ENCODE measurements at regions not wholly inside any gene's neighbourhood (a gene's known extent, or its start where the extent isn't known, plus 50 kb on each side); places are given as distances from the start of the nearest gene placed in this dataset.

GRCh38 chr9:120071760-120072159 lies 508.2 kb downstream of the CDK5RAP2 start:
- Histone ChIP-seq H4K20me1 (replicated peaks; ENCODE audit: control insufficient read depth, extremely low read depth, insufficient read depth, low read length) (no peaks in the 10 kb centered on the region), H3K9ac (replicated peaks; ENCODE audit: extremely low read depth, insufficient read depth, low read length) (no peak overlapping the region), H3K79me2 (ENCODE audit: control insufficient read depth, insufficient read depth, low read length) (no peaks in the 10 kb centered on the region), H3K4me2 (ENCODE audit: insufficient read depth, low read length) (no peak overlapping the region), H3K4me3 (replicated peaks in 1 of 3; ENCODE audit: insufficient read depth in 1 of 3, low read depth in 1 of 3, low read length in 3 of 3) (no peak overlapping the region), H2AFZ (ENCODE audit: low read depth, low read length) (no peak overlapping the region), H3K36me3 (ENCODE audit: control insufficient read depth in 2 of 2, extremely low read depth in 1 of 2, insufficient read depth in 2 of 2, low read length in 2 of 2) (no peaks in the 10 kb centered on the region), H3K27me3 (ENCODE audit: control insufficient read depth in 2 of 2, insufficient read depth in 2 of 2, low read length in 2 of 2) (no peaks in the 10 kb centered on the region), H3K27ac (ENCODE audit: insufficient read depth, low read depth, low read length) (no peak overlapping the region), H3K9me3 (replicated peaks; ENCODE audit: control insufficient read depth, insufficient read depth, low read length) (peaks cover 2% of the 10 kb centered on the region), H3K9me1 (replicated peaks; ENCODE audit: control insufficient read depth, extremely low read depth, insufficient read depth, low read length) (no peaks in the 10 kb centered on the region), H3K4me1 (ENCODE audit: control insufficient read depth, extremely low read depth, insufficient read depth, low read length) (no peaks in the 10 kb centered on the region)
- intact Hi-C loops (cut with micrococcal nuclease) = no loop called here
- dilution Hi-C loops (cut with MboI; ENCODE audit: extremely low pct_ligation_motif_present, low sequenced_read_pairs) = no loop called here
- ChIA-PET CTCF (no interaction called here), POLR2A (no interaction called here)
- DNase-seq (ENCODE audit: low read depth, low spot score) = no peak
- FAIRE-seq = no peak
- BruUV-seq (replicated peaks) = no TSS peak
- no peak for TF ChIP-seq JUN (IDR thresholded peaks at IDR 0.05; ENCODE audit: borderline replicate concordance, insufficient read depth, insufficient read length, low read depth)
- TF ChIP-seq CTCF (IDR thresholded peaks at IDR 0.05; ENCODE audit: extremely low read depth in 1 of 2, insufficient read depth in 1 of 2, low read depth in 1 of 2, low read length in 2 of 2) = no peak

GRCh38 chr9:120066315-120066714 lies 513.7 kb downstream of the CDK5RAP2 start:
- DNase-seq (ENCODE audit: low read depth, low spot score) (no peak), FAIRE-seq (no peak)
- Histone ChIP-seq H3K27ac (ENCODE audit: insufficient read depth, low read depth, low read length) (no peak overlapping the region), H3K79me2 (ENCODE audit: control insufficient read depth, insufficient read depth, low read length) (no peaks in the 10 kb centered on the region), H3K9me3 (replicated peaks; ENCODE audit: control insufficient read depth, insufficient read depth, low read length) (peaks cover 5% of the 10 kb centered on the region), H4K20me1 (replicated peaks; ENCODE audit: control insufficient read depth, extremely low read depth, insufficient read depth, low read length) (no peaks in the 10 kb centered on the region), H3K36me3 (ENCODE audit: control insufficient read depth in 2 of 2, extremely low read depth in 1 of 2, insufficient read depth in 2 of 2, low read length in 2 of 2) (no peaks in the 10 kb centered on the region), H2AFZ (ENCODE audit: low read depth, low read length) (no peak overlapping the region), H3K9ac (replicated peaks; ENCODE audit: extremely low read depth, insufficient read depth, low read length) (no peak overlapping the region), H3K27me3 (ENCODE audit: control insufficient read depth in 2 of 2, insufficient read depth in 2 of 2, low read length in 2 of 2) (no peaks in the 10 kb centered on the region), H3K9me1 (replicated peaks; ENCODE audit: control insufficient read depth, extremely low read depth, insufficient read depth, low read length) (no peaks in the 10 kb centered on the region), H3K4me2 (ENCODE audit: insufficient read depth, low read length) (no peak overlapping the region), H3K4me1 (ENCODE audit: control insufficient read depth, extremely low read depth, insufficient read depth, low read length) (no peaks in the 10 kb centered on the region), H3K4me3 (replicated peaks in 1 of 3; ENCODE audit: insufficient read depth in 1 of 3, low read depth in 1 of 3, low read length in 3 of 3) (no peak overlapping the region)
- dilution Hi-C loops (cut with MboI; ENCODE audit: extremely low pct_ligation_motif_present, low sequenced_read_pairs) = no loop called here
- intact Hi-C loops (cut with micrococcal nuclease) = no loop called here
- ChIA-PET CTCF (no interaction called here), POLR2A (no interaction called here)
- no TSS peak for BruUV-seq (replicated peaks)
- TF ChIP-seq POLR2A (IDR thresholded peaks at IDR 0.05; ENCODE audit: low read depth, low read length) = no peak

Measured in endothelial cell of umbilical vein (primary cell).